ENCODE measurements at regions not wholly inside any gene's neighbourhood (a gene's known extent, or its start where the extent isn't known, plus 50 kb on each side); places are given as distances from the start of the nearest gene placed in this dataset.

GRCh38 chr16:64253525-64253924 is 868.3 kb downstream of the CDH11 start:
- no peak for TF ChIP-seq EP300 (IDR thresholded peaks at IDR 0.05; ENCODE audit: borderline replicate concordance)

DNA sequence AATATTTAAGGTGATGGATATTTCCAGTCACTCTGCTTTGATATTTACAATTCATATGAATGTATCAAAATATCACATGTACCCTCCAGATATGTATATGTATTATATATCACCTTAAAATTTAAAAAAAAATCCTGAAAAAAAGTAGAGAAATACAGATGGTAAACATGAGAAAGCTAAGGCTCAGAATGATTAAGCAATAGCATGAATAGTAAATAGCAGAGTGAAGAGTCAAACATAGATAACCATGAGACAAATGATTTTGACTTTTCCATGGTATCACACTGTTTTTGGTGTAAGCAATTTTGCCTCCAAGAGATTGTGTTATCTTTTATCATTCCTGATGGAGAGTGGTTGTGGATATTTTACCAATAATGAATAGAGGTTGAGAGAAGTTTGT is 868.8 kb downstream of the CDH11 start:
- TF ChIP-seq, protein P1, sequence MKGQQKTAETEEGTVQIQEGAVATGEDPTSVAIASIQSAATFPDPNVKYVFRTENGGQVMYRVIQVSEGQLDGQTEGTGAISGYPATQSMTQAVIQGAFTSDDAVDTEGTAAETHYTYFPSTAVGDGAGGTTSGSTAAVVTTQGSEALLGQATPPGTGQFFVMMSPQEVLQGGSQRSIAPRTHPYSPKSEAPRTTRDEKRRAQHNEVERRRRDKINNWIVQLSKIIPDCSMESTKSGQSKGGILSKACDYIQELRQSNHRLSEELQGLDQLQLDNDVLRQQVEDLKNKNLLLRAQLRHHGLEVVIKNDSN (IDR thresholded peaks at IDR 0.05): no peak
- TF ChIP-seq TCF12 (IDR thresholded peaks at IDR 0.05; ENCODE audit: low read depth) (no peak), EP300 (IDR thresholded peaks at IDR 0.05; ENCODE audit: borderline replicate concordance) (no peak)

GRCh38 chr16:64251742-64252141 is 870.1 kb downstream of the CDH11 start:
- TF ChIP-seq TCF12 (IDR thresholded peaks at IDR 0.05; ENCODE audit: low read depth) (no peak), MAX (IDR thresholded peaks at IDR 0.05) (no peak), EP300 (IDR thresholded peaks at IDR 0.05; ENCODE audit: borderline replicate concordance) (no peak), ZBTB7A (IDR thresholded peaks at IDR 0.05; ENCODE audit: low read depth) (no peak), CEBPB (IDR thresholded peaks at IDR 0.05) (no peak), TEAD4 (IDR thresholded peaks at IDR 0.05) (no peak), YY1 (IDR thresholded peaks at IDR 0.05; ENCODE audit: low read depth) (no peak), EGR1 (IDR thresholded peaks at IDR 0.05) (no peak), NFIC (IDR thresholded peaks at IDR 0.05) (no peak), CREB1 (IDR thresholded peaks at IDR 0.05; ENCODE audit: low read depth) (no peak)

DNA sequence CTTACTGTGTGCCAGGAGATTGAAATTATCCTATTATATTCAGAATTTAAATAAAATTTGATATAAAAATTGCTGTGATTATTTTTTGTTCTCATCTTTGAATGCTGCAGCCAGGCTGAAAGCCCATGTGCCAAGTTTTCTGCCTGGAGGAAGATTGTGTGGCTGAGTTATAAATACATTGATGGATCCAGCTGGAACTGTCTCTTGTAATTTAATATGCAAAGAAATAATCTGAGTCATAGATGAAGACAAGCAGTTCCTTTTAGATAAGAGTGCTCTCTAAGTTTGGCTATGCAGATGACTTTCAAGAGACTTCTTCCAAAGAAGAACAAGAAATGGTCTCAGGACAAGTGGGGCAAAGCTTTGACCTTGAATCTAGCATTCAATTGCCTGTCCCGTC is 871.0 kb downstream of the CDH11 start:
- TF ChIP-seq, protein P2, sequence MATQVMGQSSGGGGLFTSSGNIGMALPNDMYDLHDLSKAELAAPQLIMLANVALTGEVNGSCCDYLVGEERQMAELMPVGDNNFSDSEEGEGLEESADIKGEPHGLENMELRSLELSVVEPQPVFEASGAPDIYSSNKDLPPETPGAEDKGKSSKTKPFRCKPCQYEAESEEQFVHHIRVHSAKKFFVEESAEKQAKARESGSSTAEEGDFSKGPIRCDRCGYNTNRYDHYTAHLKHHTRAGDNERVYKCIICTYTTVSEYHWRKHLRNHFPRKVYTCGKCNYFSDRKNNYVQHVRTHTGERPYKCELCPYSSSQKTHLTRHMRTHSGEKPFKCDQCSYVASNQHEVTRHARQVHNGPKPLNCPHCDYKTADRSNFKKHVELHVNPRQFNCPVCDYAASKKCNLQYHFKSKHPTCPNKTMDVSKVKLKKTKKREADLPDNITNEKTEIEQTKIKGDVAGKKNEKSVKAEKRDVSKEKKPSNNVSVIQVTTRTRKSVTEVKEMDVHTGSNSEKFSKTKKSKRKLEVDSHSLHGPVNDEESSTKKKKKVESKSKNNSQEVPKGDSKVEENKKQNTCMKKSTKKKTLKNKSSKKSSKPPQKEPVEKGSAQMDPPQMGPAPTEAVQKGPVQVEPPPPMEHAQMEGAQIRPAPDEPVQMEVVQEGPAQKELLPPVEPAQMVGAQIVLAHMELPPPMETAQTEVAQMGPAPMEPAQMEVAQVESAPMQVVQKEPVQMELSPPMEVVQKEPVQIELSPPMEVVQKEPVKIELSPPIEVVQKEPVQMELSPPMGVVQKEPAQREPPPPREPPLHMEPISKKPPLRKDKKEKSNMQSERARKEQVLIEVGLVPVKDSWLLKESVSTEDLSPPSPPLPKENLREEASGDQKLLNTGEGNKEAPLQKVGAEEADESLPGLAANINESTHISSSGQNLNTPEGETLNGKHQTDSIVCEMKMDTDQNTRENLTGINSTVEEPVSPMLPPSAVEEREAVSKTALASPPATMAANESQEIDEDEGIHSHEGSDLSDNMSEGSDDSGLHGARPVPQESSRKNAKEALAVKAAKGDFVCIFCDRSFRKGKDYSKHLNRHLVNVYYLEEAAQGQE (IDR thresholded peaks at IDR 0.05; ENCODE audit: low read depth): no peak
- no peak for TF ChIP-seq EP300 (IDR thresholded peaks at IDR 0.05; ENCODE audit: borderline replicate concordance)
- TF ChIP-seq FOXM1 (IDR thresholded peaks at IDR 0.05; ENCODE audit: borderline replicate concordance, low read depth): no peak
- TF ChIP-seq ZBTB7A (IDR thresholded peaks at IDR 0.05; ENCODE audit: low read depth): no peak
- TF ChIP-seq TAF1 (IDR thresholded peaks at IDR 0.05; ENCODE audit: low read depth): no peak
- no peak for TF ChIP-seq NFIC (IDR thresholded peaks at IDR 0.05)
- TF ChIP-seq CEBPB (IDR thresholded peaks at IDR 0.05): no peak
- no peak for TF ChIP-seq YY1 (IDR thresholded peaks at IDR 0.05; ENCODE audit: low read depth)
- no peak for TF ChIP-seq EGR1 (IDR thresholded peaks at IDR 0.05)
- no peak for TF ChIP-seq RAD21 (IDR thresholded peaks at IDR 0.05; ENCODE audit: low read depth)
- TF ChIP-seq CREB1 (IDR thresholded peaks at IDR 0.05; ENCODE audit: low read depth): no peak
- TF ChIP-seq, protein P1 (IDR thresholded peaks at IDR 0.05): no peak
- TF ChIP-seq MAX (IDR thresholded peaks at IDR 0.05): no peak
- TF ChIP-seq TCF12 (IDR thresholded peaks at IDR 0.05; ENCODE audit: low read depth): no peak
- TF ChIP-seq TEAD4 (IDR thresholded peaks at IDR 0.05): no peak

DNA sequence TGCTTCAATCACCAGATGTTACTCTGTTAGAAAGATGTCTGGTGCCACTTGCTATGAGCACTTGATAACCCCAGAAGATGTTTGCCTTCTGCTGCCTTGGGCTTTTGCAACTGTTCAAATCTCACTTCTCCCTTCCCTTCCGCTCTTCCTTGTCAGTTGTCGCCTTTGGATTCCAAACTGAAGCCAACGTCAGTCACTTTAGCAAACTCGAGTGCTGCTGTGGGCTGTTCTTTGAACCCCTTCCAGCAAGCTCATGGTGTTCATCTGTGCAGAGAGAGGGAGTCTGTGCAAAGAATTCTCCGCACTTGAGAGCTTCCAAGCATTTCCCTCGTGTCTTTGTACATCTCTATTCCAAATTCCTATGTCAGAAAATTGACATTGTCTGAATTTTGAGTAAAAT is 879.4 kb downstream of the CDH11 start:
- TF ChIP-seq TCF12 (IDR thresholded peaks at IDR 0.05; ENCODE audit: low read depth) (no peak), EP300 (IDR thresholded peaks at IDR 0.05; ENCODE audit: borderline replicate concordance) (no peak), FOXM1 (IDR thresholded peaks at IDR 0.05; ENCODE audit: borderline replicate concordance, low read depth) (no peak), EGR1 (IDR thresholded peaks at IDR 0.05) (no peak), CEBPB (IDR thresholded peaks at IDR 0.05) (no peak), RAD21 (IDR thresholded peaks at IDR 0.05; ENCODE audit: low read depth) (no peak), MAX (IDR thresholded peaks at IDR 0.05) (no peak), CREB1 (IDR thresholded peaks at IDR 0.05; ENCODE audit: low read depth) (no peak), YY1 (IDR thresholded peaks at IDR 0.05; ENCODE audit: low read depth) (no peak), NFIC (IDR thresholded peaks at IDR 0.05) (no peak), TAF1 (IDR thresholded peaks at IDR 0.05; ENCODE audit: low read depth) (no peak), ZBTB7A (IDR thresholded peaks at IDR 0.05; ENCODE audit: low read depth) (no peak), TEAD4 (IDR thresholded peaks at IDR 0.05) (no peak)
- TF ChIP-seq, protein P2 (IDR thresholded peaks at IDR 0.05; ENCODE audit: low read depth): no peak
- TF ChIP-seq, protein P1 (IDR thresholded peaks at IDR 0.05): no peak

- TF ChIP-seq EP300 (IDR thresholded peaks at IDR 0.05; ENCODE audit: borderline replicate concordance) (no peak), FOXM1 (IDR thresholded peaks at IDR 0.05; ENCODE audit: borderline replicate concordance, low read depth) (no peak), YY1 (IDR thresholded peaks at IDR 0.05; ENCODE audit: low read depth) (no peak), NFIC (IDR thresholded peaks at IDR 0.05) (no peak)
- TF ChIP-seq, protein P2 (IDR thresholded peaks at IDR 0.05; ENCODE audit: low read depth): no peak
These were observed 881.3 kb downstream of the CDH11 start for GRCh38 chr16:64240586-64240985.
